PC-9 (cell line): ENCODE measurements at regions not wholly inside any gene's neighbourhood (a gene's known extent, or its start where the extent isn't known, plus 50 kb on each side); places are given as distances from the start of the nearest gene placed in this dataset.

ENCODE experiments used
- EZH2 ChIP-seq: fragments of 200-600 bp; sonication (generic); IDR thresholded peaks from 2 replicates; pipeline ENCODE4 v1.8.0; 2017; ENCODE audit warnings: antibody characterized with exemption, low read depth
- TF ChIP-seq, protein P1 (sequence below): fragments of 200-600 bp; sonication (generic); conservative IDR thresholded peaks from 2 replicates; pipeline ENCODE4 v1.6.1; 2017; ENCODE audit warnings: mixed run types, antibody characterized with exemption, mild to moderate bottlenecking, moderate library complexity

DNA sequence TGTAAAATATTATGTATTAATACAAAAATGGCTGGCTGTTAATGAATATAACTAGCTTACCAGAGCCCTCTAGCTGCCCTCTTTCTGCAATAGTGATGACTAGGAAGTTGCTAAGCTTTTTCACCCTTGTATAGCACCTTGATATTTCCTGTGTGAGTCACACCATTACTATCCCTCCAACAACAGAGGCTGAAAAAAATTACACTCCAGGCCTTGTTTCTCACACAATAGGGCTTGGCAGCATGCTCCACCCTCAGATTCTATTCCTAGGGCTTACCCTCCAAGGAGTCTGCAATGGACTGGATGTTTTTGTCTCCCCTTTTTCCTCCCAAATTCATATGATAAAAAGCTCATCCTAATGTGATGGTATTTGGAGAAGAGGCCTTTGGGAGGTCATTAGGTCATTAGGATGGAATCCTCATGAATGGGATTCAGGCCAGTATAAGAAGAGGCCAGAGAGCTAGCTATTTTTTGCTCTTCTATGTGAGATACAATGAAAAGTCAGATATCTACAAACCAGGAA, 184.6 kb upstream of the MAP1B start:
- TF ChIP-seq, protein P1, sequence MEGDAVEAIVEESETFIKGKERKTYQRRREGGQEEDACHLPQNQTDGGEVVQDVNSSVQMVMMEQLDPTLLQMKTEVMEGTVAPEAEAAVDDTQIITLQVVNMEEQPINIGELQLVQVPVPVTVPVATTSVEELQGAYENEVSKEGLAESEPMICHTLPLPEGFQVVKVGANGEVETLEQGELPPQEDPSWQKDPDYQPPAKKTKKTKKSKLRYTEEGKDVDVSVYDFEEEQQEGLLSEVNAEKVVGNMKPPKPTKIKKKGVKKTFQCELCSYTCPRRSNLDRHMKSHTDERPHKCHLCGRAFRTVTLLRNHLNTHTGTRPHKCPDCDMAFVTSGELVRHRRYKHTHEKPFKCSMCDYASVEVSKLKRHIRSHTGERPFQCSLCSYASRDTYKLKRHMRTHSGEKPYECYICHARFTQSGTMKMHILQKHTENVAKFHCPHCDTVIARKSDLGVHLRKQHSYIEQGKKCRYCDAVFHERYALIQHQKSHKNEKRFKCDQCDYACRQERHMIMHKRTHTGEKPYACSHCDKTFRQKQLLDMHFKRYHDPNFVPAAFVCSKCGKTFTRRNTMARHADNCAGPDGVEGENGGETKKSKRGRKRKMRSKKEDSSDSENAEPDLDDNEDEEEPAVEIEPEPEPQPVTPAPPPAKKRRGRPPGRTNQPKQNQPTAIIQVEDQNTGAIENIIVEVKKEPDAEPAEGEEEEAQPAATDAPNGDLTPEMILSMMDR, result no peak
- no peak for TF ChIP-seq EZH2
